K562 (cell line): ENCODE measurements at regions not wholly inside any gene's neighbourhood (a gene's known extent, or its start where the extent isn't known, plus 50 kb on each side); places are given as distances from the start of the nearest gene placed in this dataset.

Experiments
- ATAC-seq: fragments of 200-7000 bp; cut with Tn5 transposase; 3 replicates; pipeline ENCODE4 v1.9.1; 2020; ENCODE audit warnings: moderate library complexity
- BruUV-seq: library from RNA; stranded (reverse); fragments of 400-500 nt; replicated peaks from 2 replicates; lab custom pipeline; 2021; lab: Mats Ljungman, UMichigan
- CTCF ChIA-PET: fragments of 300-600 bp; formaldehyde crosslinking; extraction: SDS; loops from one replicate; lab custom pipeline; 2021; ENCODE audit warnings: low intra/inter-chr PET ratio; lab: Yijun Ruan, JAX
- POLR2A ChIA-PET: fragments of 300-600, 350-650 bp; sonication (Branson Sonifier 250); formaldehyde crosslinking; extraction: SDS; loops from one replicate; lab custom pipeline; 2021; ENCODE audit warnings: antibody characterized with exemption, inconsistent platforms; lab: Yijun Ruan, JAX
- DNase-seq, 4 experiments: peaks; one replicate each; pipeline versions ENCODE4 v3.0.0 to v3.0.0-alpha.2; 2011 to 2018; ENCODE audit warnings: low spot score in 3 of 4, mixed read lengths in 3 of 4; ENCODE audit errors: extremely low read depth in 1 of 4
- FAIRE-seq: peaks from 2 replicates; lab custom pipeline; 2011; peaks lifted over from hg19 to GRCh38; lab: Jason Lieb, UNC
- H2AFZ ChIP-seq: 2 replicates; pipeline ENCODE4 v1.6.0; 2011; ENCODE audit warnings: low read depth, low read length, control low read depth, inconsistent platforms
- H3K27ac ChIP-seq: fragments of 200-600 bp; 3 replicates; pipeline ENCODE4 v1.8.0; 2011; ENCODE audit warnings: low read depth, mild to moderate bottlenecking, control low read depth, inconsistent platforms, low read length, moderate library complexity, mixed read lengths; ENCODE audit errors: extremely low read depth
- H3K27me3 ChIP-seq, 2 experiments: fragments of 300-600 bp in 1 of 2; 2 replicates in 1 of 2; 3 replicates in 1 of 2; pipeline versions ENCODE4 v1.6.0 to v1.8.0; 2011; ENCODE audit warnings: inconsistent platforms in 2 of 2, low read length in 2 of 2, mild to moderate bottlenecking in 1 of 2, mixed read lengths in 1 of 2, moderate library complexity in 1 of 2; ENCODE audit not compliant: control insufficient read depth in 2 of 2, insufficient read depth in 2 of 2
- H3K36me3 ChIP-seq: fragments of 300-600 bp; 3 replicates; pipeline ENCODE4 v1.8.0; 2011; ENCODE audit warnings: mild to moderate bottlenecking, low read length, inconsistent platforms; ENCODE audit not compliant: control insufficient read depth, insufficient read depth
- H3K4me1 ChIP-seq, 2 experiments: fragments of 200-600 bp in 1 of 2; replicated peaks in 1 of 2; 2 replicates in 1 of 2; 3 replicates in 1 of 2; pipeline versions ENCODE4 v1.5.1 to v1.8.0; 2011; ENCODE audit warnings: inconsistent platforms in 2 of 2, low read length in 2 of 2, mild to moderate bottlenecking in 1 of 2, mixed read lengths in 1 of 2, moderate library complexity in 1 of 2; ENCODE audit not compliant: control insufficient read depth in 2 of 2, insufficient read depth in 2 of 2
- H3K4me2 ChIP-seq: 2 replicates; pipeline ENCODE4 v1.6.1; 2011; ENCODE audit warnings: low read length, control low read depth, inconsistent platforms, mixed read lengths; ENCODE audit not compliant: insufficient read depth
- H3K4me3 ChIP-seq: fragments of 200-600 bp; sonication (generic), shearing (Covaris generic); 2 replicates; pipeline ENCODE4 v1.5.1; 2016; ENCODE audit warnings: control low read depth, inconsistent platforms
- H3K79me2 ChIP-seq: fragments of 200-600 bp; 3 replicates; pipeline ENCODE4 v1.8.0; 2011; ENCODE audit warnings: low read length, inconsistent platforms; ENCODE audit not compliant: control insufficient read depth, insufficient read depth
- H3K9ac ChIP-seq, 2 experiments: 2 replicates each; pipeline versions ENCODE4 v1.6.0 to v1.6.1; 2011; ENCODE audit warnings: low read depth in 2 of 2, low read length in 2 of 2, control low read depth in 1 of 2, inconsistent platforms in 1 of 2, mild to moderate bottlenecking in 1 of 2, mixed read lengths in 1 of 2; ENCODE audit not compliant: insufficient read depth in 1 of 2
- H3K9me1 ChIP-seq: one replicate; pipeline ENCODE4 v1.6.0; 2011; ENCODE audit warnings: inconsistent platforms, mild to moderate bottlenecking, low read length, moderate library complexity; ENCODE audit not compliant: control insufficient read depth, insufficient read depth
- H3K9me3 ChIP-seq: replicated peaks from 2 replicates; pipeline ENCODE4 v1.5.1; 2011; ENCODE audit warnings: low read depth, low read length, inconsistent platforms; ENCODE audit not compliant: control insufficient read depth, insufficient read depth
- H4K20me1 ChIP-seq: replicated peaks from 2 replicates; pipeline ENCODE4 v1.6.1; 2011; ENCODE audit warnings: low read length, inconsistent platforms, mixed read lengths; ENCODE audit not compliant: control insufficient read depth, insufficient read depth
- EHMT2 ChIP-seq: fragments of 450-650 bp; IDR thresholded peaks from 2 replicates; pipeline ENCODE4 v1.6.1; 2018; ENCODE audit warnings: antibody characterized with exemption
- ELF4 ChIP-seq: fragments of 450-650 bp; formaldehyde crosslinking; IDR thresholded peaks from 2 replicates; pipeline ENCODE4 v1.4.0; 2022; ENCODE audit warnings: missing genetic modification characterization
- FIP1L1 ChIP-seq: fragments of 200-400 bp; formaldehyde crosslinking; IDR thresholded peaks from 2 replicates; pipeline ENCODE4 v1.6.1; 2018; ENCODE audit warnings: mild to moderate bottlenecking, low read depth, low read length; ENCODE audit not compliant: poor library complexity, severe bottlenecking
- GATAD2A ChIP-seq: fragments of 450-650 bp; IDR thresholded peaks from 2 replicates; pipeline ENCODE4 v1.6.1; 2017
- GATAD2B ChIP-seq: fragments of 450-650 bp; IDR thresholded peaks from 2 replicates; pipeline ENCODE4 v1.6.1; 2017; ENCODE audit warnings: mild to moderate bottlenecking, borderline replicate concordance
- NFRKB ChIP-seq: fragments of 450-650 bp; IDR thresholded peaks from 2 replicates; pipeline ENCODE4 v1.6.1; 2016; ENCODE audit warnings: low read depth
- RAD21 ChIP-seq, 2 experiments: fragments of 250-450 bp in 1 of 2; fragments of 450-650 bp in 1 of 2; sonication (Bioruptor Pico) in 1 of 2; formaldehyde crosslinking in 1 of 2; IDR thresholded peaks in 1 of 2; conservative IDR thresholded peaks in 1 of 2; 2 replicates each; pipeline versions ENCODE4 v1.4.0 to v1.8.0; 2020 to 2022; ENCODE audit warnings: mild to moderate bottlenecking in 2 of 2, moderate library complexity in 1 of 2
- RBFOX2 ChIP-seq: fragments of 200-400 bp; formaldehyde crosslinking; IDR thresholded peaks from 2 replicates; pipeline ENCODE4 v1.6.1; 2017; ENCODE audit warnings: low read depth, mild to moderate bottlenecking, low read length, moderate library complexity
- RBM17 ChIP-seq: fragments of 200-400 bp; formaldehyde crosslinking; IDR thresholded peaks from 2 replicates; pipeline ENCODE4 v1.6.1; 2017; ENCODE audit warnings: low read depth, mild to moderate bottlenecking, low read length, borderline replicate concordance
- RFX1 ChIP-seq: fragments of 450-650 bp; IDR thresholded peaks from 2 replicates; pipeline ENCODE4 v1.6.1; 2016; ENCODE audit warnings: mild to moderate bottlenecking, moderate library complexity
- SAFB ChIP-seq: fragments of 200-400 bp; formaldehyde crosslinking; IDR thresholded peaks from 2 replicates; pipeline ENCODE4 v1.6.1; 2017; ENCODE audit warnings: low read depth, low read length, borderline replicate concordance
- SP1 ChIP-seq: sonication (generic); formaldehyde crosslinking; IDR thresholded peaks from 2 replicates; pipeline ENCODE4 v1.8.1; 2022; ENCODE audit warnings: mild to moderate bottlenecking, missing genetic modification reagents
- ZBED1 ChIP-seq: IDR thresholded peaks from 2 replicates; pipeline ENCODE4 v1.6.1; 2014
- WGBS: fragments of 100-300 bp; shearing (Covaris generic); methylation state at CpG from one replicate; pipeline ENCODE4 v1.1.6; 2016; ENCODE audit warnings: low coverage, mixed read lengths; ENCODE audit not compliant: insufficient coverage; ENCODE audit errors: missing lambda C conversion rate; 5-methylcytosine and 5-hydroxymethylcytosine counted together
- in situ Hi-C: fragments of 300-500 bp; cut with MboI; formaldehyde crosslinking; loops from 4 replicates; pipeline ENCODE4 v1.15.0; 2018; ENCODE audit warnings: inconsistent platforms, mixed read lengths
- intact Hi-C: fragments of 100-400 bp; cut with micrococcal nuclease; formaldehyde crosslinking; loops from 2 replicates; pipeline ENCODE4 v1.14.2; 2022
- TF ChIP-seq, protein P1 (sequence below), 2 experiments: fragments of 200-800 bp in 1 of 2; sonication (Bioruptor generic) in 1 of 2; sonication (generic) in 1 of 2; formaldehyde crosslinking in 1 of 2; IDR thresholded peaks in 1 of 2; conservative IDR thresholded peaks in 1 of 2; 2 replicates each; pipeline versions ENCODE4 v1.5.0 to v1.6.1; 2016 to 2020; ENCODE audit warnings: missing compliant biosample characterization in 1 of 2, missing genetic modification characterization in 1 of 2, missing genetic modification reagents in 1 of 2
- TF ChIP-seq, protein P2 (sequence below): sonication (generic); formaldehyde crosslinking; IDR thresholded peaks from 2 replicates; pipeline ENCODE4 v1.8.0; 2022; ENCODE audit warnings: mild to moderate bottlenecking, low read depth, missing genetic modification reagents
- TF ChIP-seq, protein P3 (sequence below): fragments of 250-450 bp; sonication (Bioruptor Pico); IDR thresholded peaks from 2 replicates; pipeline ENCODE4 v1.8.0; 2022; ENCODE audit warnings: moderate library complexity, mild to moderate bottlenecking, inconsistent platforms

DNA sequence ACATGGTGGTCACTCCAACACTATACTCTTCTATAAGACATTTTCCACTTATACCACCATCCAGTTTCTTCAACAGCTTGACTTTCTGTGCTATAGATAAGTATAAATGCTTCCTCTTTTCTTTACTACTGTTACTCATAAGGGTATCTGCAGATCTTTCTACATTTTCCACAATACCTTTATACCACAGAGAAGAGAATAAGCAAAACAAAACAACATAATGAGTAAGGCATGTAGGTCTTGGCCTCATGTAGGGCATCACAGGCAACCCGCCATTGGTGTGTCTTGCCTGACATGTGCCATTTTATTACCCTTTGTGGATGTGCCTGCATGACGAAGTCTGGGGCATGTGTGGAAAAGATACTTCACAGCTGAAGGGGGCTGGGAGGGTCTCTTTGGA lies 265.3 kb upstream of the STARD13 start:
- Histone ChIP-seq H3K27me3 (no peaks in the 10 kb centered on the region), H3K4me1 (no peaks in the 10 kb centered on the region), H3K9ac (no peak overlapping the region), H3K79me2 (no peaks in the 10 kb centered on the region)
- FAIRE-seq, result no peak
- TF ChIP-seq, protein P1, sequence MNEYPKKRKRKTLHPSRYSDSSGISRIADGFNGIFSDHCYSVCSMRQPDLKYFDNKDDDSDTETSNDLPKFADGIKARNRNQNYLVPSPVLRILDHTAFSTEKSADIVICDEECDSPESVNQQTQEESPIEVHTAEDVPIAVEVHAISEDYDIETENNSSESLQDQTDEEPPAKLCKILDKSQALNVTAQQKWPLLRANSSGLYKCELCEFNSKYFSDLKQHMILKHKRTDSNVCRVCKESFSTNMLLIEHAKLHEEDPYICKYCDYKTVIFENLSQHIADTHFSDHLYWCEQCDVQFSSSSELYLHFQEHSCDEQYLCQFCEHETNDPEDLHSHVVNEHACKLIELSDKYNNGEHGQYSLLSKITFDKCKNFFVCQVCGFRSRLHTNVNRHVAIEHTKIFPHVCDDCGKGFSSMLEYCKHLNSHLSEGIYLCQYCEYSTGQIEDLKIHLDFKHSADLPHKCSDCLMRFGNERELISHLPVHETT (CRISPR knock-in tag; conservative IDR thresholded peaks at IDR 0.05 in 1 of 2, IDR thresholded peaks at IDR 0.05 in 1 of 2), result no peak
- TF ChIP-seq FIP1L1 (no peak), RFX1 (no peak), SAFB (no peak), EHMT2 (no peak), RBFOX2 (no peak), GATAD2A (no peak), NFRKB (no peak), ZBED1 (no peak), GATAD2B (no peak), RBM17 (no peak), SP1 (CRISPR knock-in tag) (no peak), ELF4 (CRISPR knock-in tag) (no peak), RAD21 (CRISPR knock-in tag; conservative IDR thresholded peaks at IDR 0.05 in 1 of 2, IDR thresholded peaks at IDR 0.05 in 1 of 2) (no peak)
- TF ChIP-seq, protein P2, sequence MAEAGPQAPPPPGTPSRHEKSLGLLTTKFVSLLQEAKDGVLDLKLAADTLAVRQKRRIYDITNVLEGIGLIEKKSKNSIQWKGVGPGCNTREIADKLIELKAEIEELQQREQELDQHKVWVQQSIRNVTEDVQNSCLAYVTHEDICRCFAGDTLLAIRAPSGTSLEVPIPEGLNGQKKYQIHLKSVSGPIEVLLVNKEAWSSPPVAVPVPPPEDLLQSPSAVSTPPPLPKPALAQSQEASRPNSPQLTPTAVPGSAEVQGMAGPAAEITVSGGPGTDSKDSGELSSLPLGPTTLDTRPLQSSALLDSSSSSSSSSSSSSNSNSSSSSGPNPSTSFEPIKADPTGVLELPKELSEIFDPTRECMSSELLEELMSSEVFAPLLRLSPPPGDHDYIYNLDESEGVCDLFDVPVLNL (CRISPR knock-in tag), result no peak
- TF ChIP-seq, protein P3, sequence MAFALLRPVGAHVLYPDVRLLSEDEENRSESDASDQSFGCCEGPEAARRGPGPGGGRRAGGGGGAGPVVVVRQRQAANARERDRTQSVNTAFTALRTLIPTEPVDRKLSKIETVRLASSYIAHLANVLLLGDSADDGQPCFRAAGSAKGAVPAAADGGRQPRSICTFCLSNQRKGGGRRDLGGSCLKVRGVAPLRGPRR (CRISPR knock-in tag), result no peak
- TF ChIP-seq, all 486 proteins: peak for 0
- Histone ChIP-seq H3K36me3 (no peaks in the 10 kb centered on the region), H4K20me1 (no peaks in the 10 kb centered on the region), H2AFZ (no peak overlapping the region), H3K9me1 (no peaks in the 10 kb centered on the region), H3K4me3 (no peak overlapping the region), H3K4me2 (no peak overlapping the region), H3K9me3 (no peaks in the 10 kb centered on the region), H3K27ac (no peak overlapping the region)
- in situ Hi-C loops, result no loop called here
- 6% methylated on average over 2 of the region's 2 CpGs for WGBS
- ChIA-PET POLR2A (no interaction called here), CTCF (no interaction called here)
- no peak for DNase-seq
- intact Hi-C loops, result no loop called here
- no TSS peak for BruUV-seq
- no peak for ATAC-seq
